SW480 (cell line): ENCODE measurements at regions not wholly inside any gene's neighbourhood (a gene's known extent, or its start where the extent isn't known, plus 50 kb on each side); places are given as distances from the start of the nearest gene placed in this dataset.

Experiments
- DNase-seq: peaks from one replicate; pipeline ENCODE4 v3.0.0-alpha.2; 2016; ENCODE audit warnings: low spot score

- DNase-seq, result no peak
Observed at GRCh38 chr6:95243053-95243452, 334.3 kb upstream of the MANEA start.

GRCh38 chr6:95244751-95245150 is 332.6 kb upstream of the MANEA start:
- DNase-seq, result no peak

- DNase-seq, result no peak
Observed at GRCh38 chr6:95248499-95248898, 328.8 kb upstream of the MANEA start.

GRCh38 chr6:95249175-95249574 is 328.2 kb upstream of the MANEA start:
- DNase-seq, result no peak

GRCh38 chr6:95249661-95250060 is 327.7 kb upstream of the MANEA start:
- DNase-seq, result no peak

DNA sequence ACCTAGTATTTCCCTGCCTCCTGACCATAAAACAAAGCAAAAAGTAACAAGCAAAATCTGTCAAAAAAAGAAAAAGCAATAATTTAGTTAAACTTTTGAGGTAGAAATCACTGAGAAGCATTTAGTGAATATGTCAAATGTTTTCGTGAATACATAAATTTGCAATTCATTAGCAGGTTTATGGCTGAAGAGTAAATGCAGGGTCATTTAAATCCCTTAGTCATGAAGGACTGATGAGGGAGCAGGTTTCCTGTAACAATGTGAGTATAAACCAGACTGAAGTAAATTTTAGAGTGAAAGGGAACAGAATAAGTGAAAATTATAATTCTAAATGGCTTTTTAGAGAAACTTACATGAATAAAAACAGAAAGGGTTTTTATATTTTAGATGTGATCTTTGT is 313.5 kb upstream of the MANEA start:
- no peak for DNase-seq

- DNase-seq, result peak; percentile 49
Observed at GRCh38 chr6:95266537-95267258, 310.6 kb upstream of the MANEA start.

DNA sequence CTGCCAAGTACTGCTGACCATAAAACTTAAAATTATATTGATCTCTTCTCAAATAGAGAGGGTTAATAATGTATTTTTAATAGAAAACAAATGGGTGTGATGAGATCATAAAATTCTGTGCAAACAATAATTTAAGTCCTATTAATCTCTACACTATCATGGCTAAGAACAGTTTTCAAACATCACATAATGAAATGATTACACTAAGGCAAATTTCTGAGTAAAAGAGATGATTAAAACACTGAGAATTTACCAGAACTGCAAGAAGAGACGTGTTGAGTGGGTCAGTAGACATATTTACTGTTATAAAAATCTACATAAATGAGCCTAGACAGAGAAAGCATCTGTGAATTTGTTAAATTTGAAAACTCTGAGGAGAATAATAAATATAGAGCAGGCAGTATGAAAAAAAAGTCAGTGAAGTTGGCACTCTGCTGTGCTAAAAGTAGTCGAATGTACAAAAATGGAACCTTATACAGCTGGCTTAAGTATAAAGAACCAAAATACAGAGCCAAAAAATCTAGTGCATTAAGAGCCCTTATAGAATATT is 302.6 kb upstream of the MANEA start:
- no peak for DNase-seq

GRCh38 chr6:95279616-95280015 is 297.7 kb upstream of the MANEA start:
- DNase-seq, result no peak

GRCh38 chr6:95280686-95281273 is 296.6 kb upstream of the MANEA start:
- peak; percentile 30 for DNase-seq

GRCh38 chr6:95285881-95286280 is 291.5 kb upstream of the MANEA start:
- DNase-seq, result no peak

- no peak for DNase-seq
Observed at GRCh38 chr6:95286874-95287273, 290.5 kb upstream of the MANEA start.

GRCh38 chr6:95288251-95288650 is 289.1 kb upstream of the MANEA start:
- no peak for DNase-seq

DNA sequence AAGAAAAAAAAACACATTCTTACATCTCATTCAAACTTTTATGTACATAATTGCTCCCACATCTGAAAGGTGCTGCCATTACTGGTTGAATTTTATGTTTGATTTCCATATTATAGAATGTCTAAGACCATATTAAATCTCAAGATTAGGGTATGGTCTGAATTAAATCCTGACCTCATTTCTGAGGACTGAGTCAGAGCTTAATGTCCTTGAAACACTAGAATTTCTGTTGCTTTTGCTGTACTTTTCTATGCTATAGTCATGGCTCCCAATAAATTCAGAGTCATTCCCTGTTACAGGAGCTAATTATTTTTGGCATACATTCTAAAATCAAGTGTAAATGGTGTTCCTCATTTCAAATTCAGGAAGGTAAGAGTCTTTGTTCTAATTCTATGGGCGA is 285.3 kb upstream of the MANEA start:
- DNase-seq, result no peak

- no peak for DNase-seq
Observed at GRCh38 chr6:95293257-95293656, 284.1 kb upstream of the MANEA start.

- no peak for DNase-seq
Observed at GRCh38 chr6:95294043-95294442, 283.3 kb upstream of the MANEA start.

DNA sequence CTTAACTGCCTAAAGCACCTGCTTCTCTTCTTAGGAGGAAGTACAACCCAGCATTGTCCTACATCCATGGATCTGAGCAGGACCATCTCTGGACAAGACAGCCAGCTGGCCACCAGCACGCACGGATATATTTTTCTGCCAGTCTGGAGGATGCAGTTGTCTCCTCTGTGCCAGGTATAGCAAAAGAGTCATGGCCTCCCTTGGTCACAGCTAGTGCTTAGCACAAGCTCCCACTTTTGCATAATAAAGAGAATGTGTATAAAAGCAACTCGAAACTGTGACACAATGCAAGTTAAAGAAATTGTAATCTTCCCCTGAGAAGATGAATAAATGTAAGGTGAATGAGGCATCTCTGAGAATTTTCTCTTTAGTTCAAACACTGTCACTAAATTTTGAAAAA is 267.8 kb upstream of the MANEA start:
- no peak for DNase-seq

GRCh38 chr6:95318137-95318536 is 259.2 kb upstream of the MANEA start:
- DNase-seq, result no peak

DNA sequence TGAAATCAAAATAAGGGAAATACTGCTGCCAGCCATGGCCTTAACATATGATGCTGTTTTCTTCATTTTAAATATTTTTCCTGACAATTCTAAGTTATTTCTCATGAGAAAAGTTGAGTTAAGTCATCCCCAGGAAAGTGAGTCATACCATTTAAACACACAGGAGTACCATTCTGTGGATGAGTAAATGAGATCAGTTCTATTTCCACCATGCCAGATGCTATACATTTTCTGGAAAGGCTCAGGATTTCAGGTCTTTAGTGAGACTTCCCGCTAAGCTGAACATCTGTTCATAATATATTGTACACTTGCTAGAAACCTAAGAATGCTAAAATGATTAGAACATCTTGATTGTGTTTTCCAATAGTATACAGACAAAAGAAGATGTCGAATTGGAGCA is 256.2 kb upstream of the MANEA start:
- DNase-seq, result no peak

- DNase-seq, result no peak
Observed at GRCh38 chr6:95325916-95326315, 251.4 kb upstream of the MANEA start.

- DNase-seq, result no peak
Observed at GRCh38 chr6:95328231-95328630, 249.1 kb upstream of the MANEA start.

- DNase-seq, result peak; percentile 2
Observed at GRCh38 chr6:95352064-95352795, 225.1 kb upstream of the MANEA start.

DNA sequence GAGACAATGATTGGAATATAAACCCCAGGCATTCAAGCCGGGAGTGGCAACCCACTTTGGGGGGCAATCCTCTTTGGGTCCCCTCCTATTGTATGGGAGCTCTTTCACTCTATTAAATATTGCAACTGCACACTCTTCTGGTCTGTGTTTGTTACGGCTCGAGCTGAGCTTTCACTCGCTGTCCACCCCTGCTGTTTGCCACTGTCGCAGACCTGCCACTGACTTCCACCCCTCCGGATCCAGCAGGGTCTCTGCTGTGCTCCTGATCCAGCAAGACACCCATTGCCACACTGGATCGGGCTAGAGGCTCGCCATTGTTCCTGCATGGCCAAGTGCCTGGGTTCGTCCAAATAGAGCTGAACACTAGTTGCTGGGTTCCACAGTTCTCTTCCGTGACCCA is 222.8 kb upstream of the MANEA start:
- DNase-seq, result no peak
